Esophagus squamous epithelium (tissue), 5 donors: ENCODE measurements at regions not wholly inside any gene's neighbourhood (a gene's known extent, or its start where the extent isn't known, plus 50 kb on each side); places are given as distances from the start of the nearest gene placed in this dataset.

Source experiments
- DNase-seq: peaks from one replicate; lab custom pipeline; 2025; lab: John Stamatoyannopoulos, UW
- H3K27ac ChIP-seq, 4 donors: fragments of 200-600 bp; sonication (generic); one replicate each; pipeline ENCODE4 v1.5.1; 2016 to 2019; ENCODE audit warnings: mild to moderate bottlenecking in 1 of 4
- H3K27me3 ChIP-seq, 4 donors: fragments of 200-600 bp; sonication (generic); 1 replicate in 3 of 4; 2 replicates in 1 of 4; pipeline versions ENCODE4 v1.5.1 to v1.6.0; 2017 to 2021; ENCODE audit warnings: antibody characterized with exemption in 1 of 4
- H3K36me3 ChIP-seq, 3 donors: fragments of 200-600 bp; sonication (generic); one replicate each; pipeline ENCODE4 v1.5.1; 2016 to 2019
- H3K4me1 ChIP-seq, 3 donors: fragments of 200-600 bp; sonication (generic); one replicate each; pipeline ENCODE4 v1.5.1; 2017 to 2019
- H3K4me3 ChIP-seq, 4 donors: fragments of 200-600 bp; sonication (generic); 1 replicate in 3 of 4; 2 replicates in 1 of 4; pipeline ENCODE4 v1.5.1; 2016 to 2019; ENCODE audit warnings: mild to moderate bottlenecking in 2 of 4, moderate library complexity in 1 of 4
- H3K9me3 ChIP-seq, 3 donors: fragments of 200-600 bp; sonication (generic); one replicate each; pipeline ENCODE4 v1.5.1; 2016 to 2019
- POLR2A ChIP-seq, 4 donors: fragments of 450-650 bp; IDR thresholded peaks; one replicate each; pipeline ENCODE4 v1.6.1; 2017; ENCODE audit warnings: antibody characterized with exemption in 4 of 4, mild to moderate bottlenecking in 4 of 4, moderate library complexity in 3 of 4
- intact Hi-C: fragments of 100-400 bp; cut with DNase I; formaldehyde crosslinking; loops from one replicate; pipeline ENCODE4 v1.15.0; 2022
- small RNA-seq, 4 donors: library from RNA; depleted of rRNA; stranded (forward); fragments of <200 nt; gene quantifications; one replicate each; pipeline ENCODE3, GENCODE V24; 2016
- TF ChIP-seq, protein P1 (sequence below), 6 experiments: fragments of 450-650 bp in 4 of 6; fragments of 200-600 bp in 2 of 6; sonication (generic) in 2 of 6; IDR thresholded peaks; one replicate each; pipeline ENCODE4 v1.5.1; 2016 to 2019; ENCODE audit warnings: antibody characterized with exemption in 6 of 6, mild to moderate bottlenecking in 4 of 6, moderate library complexity in 4 of 6
- donor health status: DM: yes; HTN: yes; CAD: no.

DNA sequence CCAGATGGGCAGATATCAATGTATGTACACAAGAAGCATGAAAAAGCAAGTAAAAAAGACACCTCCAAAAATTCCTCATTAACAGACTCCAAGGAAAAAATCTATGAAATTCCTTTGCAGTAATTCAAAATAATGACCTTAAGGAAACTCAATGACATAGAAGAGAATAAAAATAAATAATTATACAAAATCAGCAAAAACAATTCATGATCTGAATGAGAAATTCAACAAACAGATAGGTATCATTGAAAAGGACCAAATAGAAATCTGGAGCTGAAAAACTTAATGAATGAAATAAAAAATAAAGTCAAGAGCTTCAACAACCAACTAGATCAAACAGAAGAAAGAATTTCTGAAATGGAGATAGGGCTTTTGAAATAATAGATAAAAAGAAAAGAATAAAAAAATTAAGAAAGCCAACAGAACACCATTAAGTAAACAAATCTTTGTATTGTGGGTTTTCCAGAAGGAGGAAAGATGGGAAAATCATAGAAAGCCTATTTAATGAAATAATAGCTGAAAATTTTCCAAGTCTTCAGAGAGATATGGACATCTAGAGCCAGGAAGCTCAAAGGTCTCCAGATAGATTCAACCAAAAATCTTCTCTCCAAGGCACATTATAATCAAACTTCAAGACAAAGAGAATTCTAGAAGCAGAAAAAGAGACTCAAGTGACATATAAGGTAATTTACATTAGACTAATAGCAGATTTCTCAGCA lies 52.0 kb upstream of the KCNK1 start:
- Histone ChIP-seq H3K4me1 (no peaks in the 10 kb centered on the region), H3K27me3 (no peaks in the 10 kb centered on the region), H3K27ac (no peak overlapping the region), H3K9me3 (peaks cover 0 to 18% (median 7%) of the 10 kb centered on the region in 3 donors), H3K4me3 (no peak overlapping the region), H3K36me3 (no peaks in the 10 kb centered on the region)
- intact Hi-C loops = no loop called here
- no peak for TF ChIP-seq POLR2A (IDR thresholded peaks at IDR 0.05)
- TF ChIP-seq, protein P1, sequence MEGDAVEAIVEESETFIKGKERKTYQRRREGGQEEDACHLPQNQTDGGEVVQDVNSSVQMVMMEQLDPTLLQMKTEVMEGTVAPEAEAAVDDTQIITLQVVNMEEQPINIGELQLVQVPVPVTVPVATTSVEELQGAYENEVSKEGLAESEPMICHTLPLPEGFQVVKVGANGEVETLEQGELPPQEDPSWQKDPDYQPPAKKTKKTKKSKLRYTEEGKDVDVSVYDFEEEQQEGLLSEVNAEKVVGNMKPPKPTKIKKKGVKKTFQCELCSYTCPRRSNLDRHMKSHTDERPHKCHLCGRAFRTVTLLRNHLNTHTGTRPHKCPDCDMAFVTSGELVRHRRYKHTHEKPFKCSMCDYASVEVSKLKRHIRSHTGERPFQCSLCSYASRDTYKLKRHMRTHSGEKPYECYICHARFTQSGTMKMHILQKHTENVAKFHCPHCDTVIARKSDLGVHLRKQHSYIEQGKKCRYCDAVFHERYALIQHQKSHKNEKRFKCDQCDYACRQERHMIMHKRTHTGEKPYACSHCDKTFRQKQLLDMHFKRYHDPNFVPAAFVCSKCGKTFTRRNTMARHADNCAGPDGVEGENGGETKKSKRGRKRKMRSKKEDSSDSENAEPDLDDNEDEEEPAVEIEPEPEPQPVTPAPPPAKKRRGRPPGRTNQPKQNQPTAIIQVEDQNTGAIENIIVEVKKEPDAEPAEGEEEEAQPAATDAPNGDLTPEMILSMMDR (IDR thresholded peaks at IDR 0.05) = no peak
- no peak for DNase-seq

Small RNA genes lying in the stretch of these regions (small RNA-seq; reads per million reads assigned to genes)
- gene RNU4-77P = 0 reads per million in 4 donors
